ENCODE measurements at regions not wholly inside any gene's neighbourhood (a gene's known extent, or its start where the extent isn't known, plus 50 kb on each side); places are given as distances from the start of the nearest gene placed in this dataset.

DNA sequence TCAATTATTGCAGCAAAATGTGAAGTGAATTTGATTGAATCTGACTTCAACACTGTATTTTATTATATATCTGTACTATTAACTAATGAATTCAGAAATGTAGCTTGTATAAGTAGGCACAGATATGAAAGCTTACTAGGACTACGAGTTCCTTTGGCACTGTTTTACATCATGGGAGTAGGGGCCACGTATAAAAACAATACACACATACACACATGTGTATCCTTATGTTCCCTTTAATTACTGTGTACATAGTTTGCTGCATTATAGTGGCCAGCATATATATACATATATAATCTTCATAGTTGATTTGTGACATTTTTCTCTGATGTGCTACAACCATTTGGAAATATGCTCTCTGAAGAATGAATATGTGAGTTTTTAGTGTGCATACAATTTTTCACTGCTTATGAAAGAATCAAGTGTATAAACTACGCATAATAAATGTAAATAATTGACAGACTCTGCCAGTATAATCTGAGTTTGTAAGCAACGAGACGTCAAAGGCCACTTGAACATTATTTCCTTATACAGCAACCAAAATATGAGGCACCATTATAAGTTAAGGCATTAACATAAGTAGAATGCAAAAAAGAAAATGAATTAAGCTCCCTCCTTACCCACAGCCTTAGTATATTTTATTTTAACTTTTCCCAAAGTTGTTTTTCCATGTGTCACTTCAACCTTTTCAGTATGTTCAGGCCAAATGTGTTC, 98.1 kb upstream of the GALNT5 start:
- Histone ChIP-seq H3K4me1 (ENCODE audit: insufficient read depth) (peaks cover 7% of the 10 kb centered on the region), H3K4me3 (no peak overlapping the region), H2AFZ (no peak overlapping the region), H3K36me3 (ENCODE audit: low read depth) (no peaks in the 10 kb centered on the region), H3K27me3 (replicated peaks; ENCODE audit: insufficient read depth) (no peaks in the 10 kb centered on the region), H3K27ac (no peak overlapping the region), H3F3A (ENCODE audit: insufficient read depth) (peaks cover 9% of the 10 kb centered on the region; the same call in 1 of the 2 replicates), H3K9me3 (ENCODE audit: low read depth) (no peaks in the 10 kb centered on the region), H4K20me1 (ENCODE audit: insufficient read depth) (no peaks in the 10 kb centered on the region), H3K9me2 (ENCODE audit: insufficient read depth) (no peaks in the 10 kb centered on the region), H3K79me2 (ENCODE audit: insufficient read depth) (no peaks in the 10 kb centered on the region), H3K9ac (no peak overlapping the region), H3K4me2 (ENCODE audit: unreplicated experiment) (no peak overlapping the region)
- 64 to 72% methylated on average over 5 of the region's 5 CpGs for WGBS, 2 experiments (ENCODE audit: low coverage in 1 of 2, low lambda C conversion rate in 2 of 2, missing lambda C conversion rate in 2 of 2)
- TF ChIP-seq EZH2 (IDR thresholded peaks at IDR 0.05; ENCODE audit: insufficient read depth, poor library complexity, severe bottlenecking) (no peak), EZH2phosphoT487 (IDR thresholded peaks at IDR 0.05; ENCODE audit: insufficient read depth, low read depth) (no peak)
- no peak for DNase-seq
- in situ Hi-C loops (cut with MboI), result no loop called here

DNA sequence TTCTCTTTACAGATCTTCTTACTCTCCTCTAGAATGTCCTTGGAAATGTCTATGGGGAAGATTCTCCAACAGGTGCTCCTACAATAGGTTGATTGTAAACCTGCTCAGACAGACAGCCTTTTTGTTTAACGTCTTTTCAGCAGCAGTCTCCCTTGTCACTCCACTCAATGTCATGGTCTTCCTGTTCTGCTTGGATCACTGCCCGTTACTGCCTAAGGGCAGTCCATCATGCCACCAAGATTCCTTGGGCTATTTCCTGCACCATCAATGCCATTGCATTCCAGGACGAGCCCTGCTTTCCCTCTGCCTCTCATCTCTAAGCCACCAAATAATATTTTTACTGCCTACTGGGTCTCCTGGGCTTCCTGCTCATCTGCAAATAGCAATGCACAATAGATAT, 97.4 kb upstream of the GALNT5 start:
- Histone ChIP-seq H3K9me2 (ENCODE audit: insufficient read depth) (no peaks in the 10 kb centered on the region), H3K36me3 (ENCODE audit: low read depth) (no peaks in the 10 kb centered on the region), H3K9ac (no peak overlapping the region), H3K4me3 (no peak overlapping the region), H3K27ac (no peak overlapping the region), H3K9me3 (ENCODE audit: low read depth) (no peaks in the 10 kb centered on the region), H2AFZ (no peak overlapping the region), H3F3A (ENCODE audit: insufficient read depth) (peaks cover 9% of the 10 kb centered on the region; the same call in 1 of the 2 replicates), H3K4me2 (ENCODE audit: unreplicated experiment) (no peak overlapping the region), H4K20me1 (ENCODE audit: insufficient read depth) (no peaks in the 10 kb centered on the region), H3K79me2 (ENCODE audit: insufficient read depth) (no peaks in the 10 kb centered on the region), H3K27me3 (replicated peaks; ENCODE audit: insufficient read depth) (no peaks in the 10 kb centered on the region), H3K4me1 (ENCODE audit: insufficient read depth) (peaks cover 7% of the 10 kb centered on the region)
- TF ChIP-seq EZH2 (IDR thresholded peaks at IDR 0.05; ENCODE audit: insufficient read depth, poor library complexity, severe bottlenecking), result no peak
- no peak for TF ChIP-seq EZH2phosphoT487 (IDR thresholded peaks at IDR 0.05; ENCODE audit: insufficient read depth, low read depth)
- in situ Hi-C loops (cut with MboI), result no loop called here
- whole genome bisulfite sequencing, 2 experiments (ENCODE audit: low coverage in 1 of 2, low lambda C conversion rate in 2 of 2, missing lambda C conversion rate in 2 of 2), result 58 to 59% methylated on average over 3 of the region's 3 CpGs
- no peak for DNase-seq

DNA sequence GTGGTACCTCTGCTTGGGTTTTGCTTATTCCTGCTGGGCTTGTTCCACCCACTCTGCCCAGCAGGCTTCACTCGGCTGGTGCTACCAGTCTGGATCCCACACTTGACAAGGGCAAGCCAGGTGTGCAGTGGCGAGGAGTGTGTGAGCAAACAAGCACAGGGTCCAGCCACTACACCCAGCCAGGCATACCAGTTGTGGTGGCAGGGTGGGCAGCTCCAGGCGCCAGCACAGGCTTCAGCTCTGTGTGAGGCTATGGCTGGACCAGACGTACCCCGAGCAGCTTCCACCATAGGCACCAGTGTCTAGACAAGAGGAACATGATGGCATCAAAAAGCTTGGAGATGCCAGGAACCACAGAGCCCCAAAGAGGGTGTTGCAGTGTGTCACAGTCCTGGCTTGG, 93.1 kb upstream of the GALNT5 start:
- no peak for DNase-seq
- Histone ChIP-seq H3F3A (ENCODE audit: insufficient read depth) (no peaks in the 10 kb centered on the region), H3K4me1 (ENCODE audit: insufficient read depth) (no peaks in the 10 kb centered on the region), H2AFZ (no peak overlapping the region), H3K36me3 (ENCODE audit: low read depth) (no peaks in the 10 kb centered on the region), H4K20me1 (ENCODE audit: insufficient read depth) (no peaks in the 10 kb centered on the region), H3K27me3 (replicated peaks; ENCODE audit: insufficient read depth) (no peaks in the 10 kb centered on the region), H3K9me2 (ENCODE audit: insufficient read depth) (no peaks in the 10 kb centered on the region), H3K79me2 (ENCODE audit: insufficient read depth) (no peaks in the 10 kb centered on the region), H3K27ac (no peak overlapping the region), H3K4me3 (no peak overlapping the region), H3K9me3 (ENCODE audit: low read depth) (no peaks in the 10 kb centered on the region), H3K9ac (no peak overlapping the region), H3K4me2 (ENCODE audit: unreplicated experiment) (no peak overlapping the region)
- WGBS, 2 experiments (ENCODE audit: low coverage in 1 of 2, low lambda C conversion rate in 2 of 2, missing lambda C conversion rate in 2 of 2), result 82 to 97% methylated on average over 5 of the region's 5 CpGs
- no peak for TF ChIP-seq EZH2phosphoT487 (IDR thresholded peaks at IDR 0.05; ENCODE audit: insufficient read depth, low read depth)
- no peak for TF ChIP-seq EZH2 (IDR thresholded peaks at IDR 0.05; ENCODE audit: insufficient read depth, poor library complexity, severe bottlenecking)
- in situ Hi-C loops (cut with MboI), result no loop called here

DNA sequence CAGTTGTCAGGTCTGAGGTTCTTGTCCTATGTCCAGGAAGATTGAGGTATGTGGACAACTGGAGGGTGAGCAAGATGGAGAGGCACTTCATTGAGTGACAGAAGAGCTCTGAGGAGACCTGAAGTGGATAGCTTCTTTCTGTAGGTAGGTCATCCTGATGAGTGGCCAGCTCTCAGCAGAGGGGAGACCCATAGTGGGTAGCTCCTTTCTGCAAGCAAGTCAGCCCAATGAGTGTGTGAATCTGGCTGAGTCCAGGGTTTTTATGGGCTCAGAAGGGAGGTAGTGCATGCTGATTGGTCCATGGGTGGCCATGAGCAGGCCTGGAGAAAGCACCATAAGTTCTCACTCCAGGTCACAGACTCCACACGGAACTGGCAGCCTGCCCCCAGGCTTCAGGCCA, 92.6 kb upstream of the GALNT5 start:
- Histone ChIP-seq H3K27ac (no peak overlapping the region), H3K4me2 (ENCODE audit: unreplicated experiment) (no peak overlapping the region), H3K4me3 (no peak overlapping the region), H3K36me3 (ENCODE audit: low read depth) (no peaks in the 10 kb centered on the region), H2AFZ (no peak overlapping the region), H3K27me3 (replicated peaks; ENCODE audit: insufficient read depth) (no peaks in the 10 kb centered on the region), H4K20me1 (ENCODE audit: insufficient read depth) (no peaks in the 10 kb centered on the region), H3K79me2 (ENCODE audit: insufficient read depth) (no peaks in the 10 kb centered on the region), H3K9me3 (ENCODE audit: low read depth) (no peaks in the 10 kb centered on the region), H3K9me2 (ENCODE audit: insufficient read depth) (no peaks in the 10 kb centered on the region), H3K4me1 (ENCODE audit: insufficient read depth) (0 out of 2 replicates have a peak, but pooled peaks cover under 1% of the 10 kb centered on the region), H3K9ac (no peak overlapping the region), H3F3A (ENCODE audit: insufficient read depth) (no peaks in the 10 kb centered on the region)
- WGBS, 2 experiments (ENCODE audit: low coverage in 1 of 2, low lambda C conversion rate in 2 of 2, missing lambda C conversion rate in 2 of 2), result 92 to 100% methylated on average over 1 of the region's 1 CpG
- TF ChIP-seq EZH2 (IDR thresholded peaks at IDR 0.05; ENCODE audit: insufficient read depth, poor library complexity, severe bottlenecking) (no peak), EZH2phosphoT487 (IDR thresholded peaks at IDR 0.05; ENCODE audit: insufficient read depth, low read depth) (no peak)
- in situ Hi-C loops (cut with MboI), result no loop called here
- no peak for DNase-seq
